ENCODE measurements at regions not wholly inside any gene's neighbourhood (a gene's known extent, or its start where the extent isn't known, plus 50 kb on each side); places are given as distances from the start of the nearest gene placed in this dataset.

DNA sequence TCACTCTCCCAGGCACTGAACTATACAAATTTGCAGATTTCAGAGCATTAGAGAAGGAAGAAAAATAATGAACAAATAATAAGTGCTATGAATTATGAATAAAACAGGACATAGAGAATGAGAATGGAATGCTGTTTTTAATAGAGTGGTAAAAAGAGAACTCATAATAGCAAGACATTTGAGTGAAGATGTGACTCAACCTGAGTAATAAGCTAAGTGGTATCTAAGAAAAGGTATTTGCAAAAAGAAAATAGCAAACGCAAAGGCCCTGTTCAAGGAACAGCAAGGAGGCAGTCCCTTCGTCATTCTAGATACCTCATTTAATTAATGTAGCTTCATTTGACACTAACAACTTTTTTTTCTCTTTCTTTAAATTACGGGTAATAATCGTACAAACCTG, 1910.0 kb upstream of the TENM3 start:
- no peaks in the 10 kb centered on the region for H3K36me3 ChIP-seq
- DNase-seq: no peak
- intact Hi-C loops (cut with DNase I): no loop called here
- no peaks in the 10 kb centered on the region for H3K9me3 ChIP-seq
- 87 to 88% methylated on average over 4 of the region's 4 CpGs for WGBS, 2 donors
- no peak for ATAC-seq
- no peak overlapping the region for H3K27ac ChIP-seq
- H3K27me3 ChIP-seq: no peaks in the 10 kb centered on the region
- H3K4me3 ChIP-seq: no peak overlapping the region
- H3K4me1 ChIP-seq: no peaks in the 10 kb centered on the region
- TF ChIP-seq, protein P1, sequence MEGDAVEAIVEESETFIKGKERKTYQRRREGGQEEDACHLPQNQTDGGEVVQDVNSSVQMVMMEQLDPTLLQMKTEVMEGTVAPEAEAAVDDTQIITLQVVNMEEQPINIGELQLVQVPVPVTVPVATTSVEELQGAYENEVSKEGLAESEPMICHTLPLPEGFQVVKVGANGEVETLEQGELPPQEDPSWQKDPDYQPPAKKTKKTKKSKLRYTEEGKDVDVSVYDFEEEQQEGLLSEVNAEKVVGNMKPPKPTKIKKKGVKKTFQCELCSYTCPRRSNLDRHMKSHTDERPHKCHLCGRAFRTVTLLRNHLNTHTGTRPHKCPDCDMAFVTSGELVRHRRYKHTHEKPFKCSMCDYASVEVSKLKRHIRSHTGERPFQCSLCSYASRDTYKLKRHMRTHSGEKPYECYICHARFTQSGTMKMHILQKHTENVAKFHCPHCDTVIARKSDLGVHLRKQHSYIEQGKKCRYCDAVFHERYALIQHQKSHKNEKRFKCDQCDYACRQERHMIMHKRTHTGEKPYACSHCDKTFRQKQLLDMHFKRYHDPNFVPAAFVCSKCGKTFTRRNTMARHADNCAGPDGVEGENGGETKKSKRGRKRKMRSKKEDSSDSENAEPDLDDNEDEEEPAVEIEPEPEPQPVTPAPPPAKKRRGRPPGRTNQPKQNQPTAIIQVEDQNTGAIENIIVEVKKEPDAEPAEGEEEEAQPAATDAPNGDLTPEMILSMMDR (IDR thresholded peaks at IDR 0.05): no peak

DNA sequence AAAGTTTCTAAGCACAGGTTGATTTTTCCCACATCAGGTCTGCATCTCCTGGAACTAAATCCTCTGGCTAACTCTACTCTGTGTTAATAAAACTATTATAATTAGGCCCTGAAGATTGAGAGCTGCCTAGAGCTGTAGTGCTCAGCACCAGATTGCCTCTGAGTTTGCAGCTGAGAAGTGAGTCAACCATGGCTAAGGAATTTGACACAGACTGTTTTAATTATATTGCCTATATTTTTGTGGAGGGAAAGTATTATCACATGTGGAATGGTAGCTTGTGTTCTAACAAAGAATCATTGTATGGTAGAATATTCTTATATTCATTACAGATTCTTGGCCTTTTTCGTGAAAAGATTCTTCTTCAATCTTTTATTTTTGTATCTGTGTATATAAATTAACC, 1907.6 kb upstream of the TENM3 start:
- Histone ChIP-seq H3K4me1 (no peaks in the 10 kb centered on the region), H3K9me3 (no peaks in the 10 kb centered on the region), H3K27me3 (no peaks in the 10 kb centered on the region), H3K4me3 (no peak overlapping the region), H3K36me3 (no peaks in the 10 kb centered on the region), H3K27ac (no peak overlapping the region)
- no peak for DNase-seq
- intact Hi-C loops (cut with DNase I): no loop called here
- TF ChIP-seq, protein P1 (IDR thresholded peaks at IDR 0.05): no peak
- 54 to 75% methylated on average over 1 of the region's 1 CpG for WGBS, 2 donors
- ATAC-seq: no peak

DNA sequence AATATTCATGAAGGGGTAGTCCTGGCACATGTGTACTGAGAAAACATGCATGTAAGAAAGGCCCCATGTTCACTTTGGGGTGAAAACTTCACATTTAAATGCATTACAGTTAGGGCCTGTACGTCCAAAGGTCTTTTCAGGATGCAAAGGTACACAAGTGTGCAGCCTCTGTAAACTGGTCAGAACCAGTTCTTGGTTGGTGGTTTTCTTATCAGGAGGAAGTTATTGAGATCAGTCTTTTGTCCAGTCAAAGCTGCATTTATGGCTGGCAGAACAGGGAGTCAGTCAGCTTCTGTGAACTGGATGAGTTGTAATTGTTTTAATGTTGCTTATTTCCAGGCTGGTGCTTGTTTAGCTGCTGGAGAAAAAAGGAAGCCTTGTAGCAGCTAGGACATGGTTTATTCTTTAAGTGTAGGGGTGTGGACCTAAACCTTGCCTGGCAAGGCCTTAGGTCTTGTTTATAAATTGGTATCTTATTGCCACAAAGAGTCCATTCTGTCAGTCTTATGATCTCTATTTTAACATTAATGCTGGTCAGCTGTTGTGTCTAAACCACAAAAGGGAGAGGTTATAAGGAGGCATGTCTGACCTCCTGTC, 1906.6 kb upstream of the TENM3 start:
- TF ChIP-seq, protein P1 (IDR thresholded peaks at IDR 0.05): no peak
- Histone ChIP-seq H3K27ac (no peak overlapping the region), H3K4me1 (no peaks in the 10 kb centered on the region), H3K27me3 (no peaks in the 10 kb centered on the region), H3K9me3 (no peaks in the 10 kb centered on the region), H3K4me3 (no peak overlapping the region), H3K36me3 (no peaks in the 10 kb centered on the region)
- intact Hi-C loops (cut with DNase I): no loop called here
- DNase-seq (no peak), ATAC-seq (no peak)
- 0 to 72% methylated on average over 1 of the region's 1 CpG for WGBS, 2 donors

DNA sequence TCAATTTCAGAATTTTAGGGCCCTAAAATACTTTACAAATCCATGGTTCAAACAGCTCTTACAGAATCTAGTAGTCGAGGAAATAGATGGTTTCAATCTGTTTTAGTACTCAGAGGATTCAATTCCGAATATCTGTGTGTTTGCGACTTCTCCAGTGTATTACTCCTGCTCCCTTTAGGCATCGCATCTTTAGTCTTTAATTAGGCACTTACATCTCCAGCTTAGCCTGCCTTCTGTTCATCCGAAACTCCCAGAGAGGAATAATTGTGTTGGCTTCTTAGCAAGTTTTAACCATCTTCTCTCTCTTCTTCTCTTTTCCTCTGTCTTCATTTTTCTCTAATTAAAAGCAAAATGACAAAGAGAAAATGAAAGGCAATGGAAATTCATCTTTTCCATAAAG, 1901.3 kb upstream of the TENM3 start:
- DNase-seq: no peak
- 85 to 87% methylated on average over 5 of the region's 5 CpGs for WGBS, 2 donors
- Histone ChIP-seq H3K4me3 (no peak overlapping the region), H3K27ac (no peak overlapping the region), H3K36me3 (no peaks in the 10 kb centered on the region), H3K9me3 (no peaks in the 10 kb centered on the region), H3K27me3 (no peaks in the 10 kb centered on the region), H3K4me1 (no peaks in the 10 kb centered on the region)
- intact Hi-C loops (cut with DNase I): no loop called here
- ATAC-seq: no peak
- TF ChIP-seq, protein P1 (IDR thresholded peaks at IDR 0.05): no peak
